K562 (cell line): ENCODE measurements at regions not wholly inside any gene's neighbourhood (a gene's known extent, or its start where the extent isn't known, plus 50 kb on each side); places are given as distances from the start of the nearest gene placed in this dataset.

Experiments used
- ATAC-seq: fragments of 200-7000 bp; cut with Tn5 transposase; 3 replicates; pipeline ENCODE4 v1.9.1; 2020; ENCODE audit warnings: moderate library complexity
- BruUV-seq: library from RNA; stranded (reverse); fragments of 400-500 nt; replicated peaks from 2 replicates; lab custom pipeline; 2021; lab: Mats Ljungman, UMichigan
- CTCF ChIA-PET: fragments of 300-600 bp; formaldehyde crosslinking; extraction: SDS; loops from one replicate; lab custom pipeline; 2021; ENCODE audit warnings: low intra/inter-chr PET ratio; lab: Yijun Ruan, JAX
- POLR2A ChIA-PET: fragments of 300-600, 350-650 bp; sonication (Branson Sonifier 250); formaldehyde crosslinking; extraction: SDS; loops from one replicate; lab custom pipeline; 2021; ENCODE audit warnings: antibody characterized with exemption, inconsistent platforms; lab: Yijun Ruan, JAX
- DNase-seq, 4 experiments: peaks; one replicate each; pipeline versions ENCODE4 v3.0.0 to v3.0.0-alpha.2; 2011 to 2018; ENCODE audit warnings: low spot score in 3 of 4, mixed read lengths in 3 of 4; ENCODE audit errors: extremely low read depth in 1 of 4
- FAIRE-seq: peaks from 2 replicates; lab custom pipeline; 2011; peaks lifted over from hg19 to GRCh38; lab: Jason Lieb, UNC
- H2AFZ ChIP-seq: 2 replicates; pipeline ENCODE4 v1.6.0; 2011; ENCODE audit warnings: low read depth, low read length, control low read depth, inconsistent platforms
- H3K27ac ChIP-seq: fragments of 200-600 bp; 3 replicates; pipeline ENCODE4 v1.8.0; 2011; ENCODE audit warnings: low read depth, mild to moderate bottlenecking, control low read depth, inconsistent platforms, low read length, moderate library complexity, mixed read lengths; ENCODE audit errors: extremely low read depth
- H3K27me3 ChIP-seq, 2 experiments: fragments of 300-600 bp in 1 of 2; 2 replicates in 1 of 2; 3 replicates in 1 of 2; pipeline versions ENCODE4 v1.6.0 to v1.8.0; 2011; ENCODE audit warnings: inconsistent platforms in 2 of 2, low read length in 2 of 2, mild to moderate bottlenecking in 1 of 2, mixed read lengths in 1 of 2, moderate library complexity in 1 of 2; ENCODE audit not compliant: control insufficient read depth in 2 of 2, insufficient read depth in 2 of 2
- H3K36me3 ChIP-seq: fragments of 300-600 bp; 3 replicates; pipeline ENCODE4 v1.8.0; 2011; ENCODE audit warnings: mild to moderate bottlenecking, low read length, inconsistent platforms; ENCODE audit not compliant: control insufficient read depth, insufficient read depth
- H3K4me1 ChIP-seq, 2 experiments: fragments of 200-600 bp in 1 of 2; replicated peaks in 1 of 2; 2 replicates in 1 of 2; 3 replicates in 1 of 2; pipeline versions ENCODE4 v1.5.1 to v1.8.0; 2011; ENCODE audit warnings: inconsistent platforms in 2 of 2, low read length in 2 of 2, mild to moderate bottlenecking in 1 of 2, mixed read lengths in 1 of 2, moderate library complexity in 1 of 2; ENCODE audit not compliant: control insufficient read depth in 2 of 2, insufficient read depth in 2 of 2
- H3K4me2 ChIP-seq: 2 replicates; pipeline ENCODE4 v1.6.1; 2011; ENCODE audit warnings: low read length, control low read depth, inconsistent platforms, mixed read lengths; ENCODE audit not compliant: insufficient read depth
- H3K4me3 ChIP-seq: fragments of 200-600 bp; sonication (generic), shearing (Covaris generic); 2 replicates; pipeline ENCODE4 v1.5.1; 2016; ENCODE audit warnings: control low read depth, inconsistent platforms
- H3K79me2 ChIP-seq: fragments of 200-600 bp; 3 replicates; pipeline ENCODE4 v1.8.0; 2011; ENCODE audit warnings: low read length, inconsistent platforms; ENCODE audit not compliant: control insufficient read depth, insufficient read depth
- H3K9ac ChIP-seq, 2 experiments: 2 replicates each; pipeline versions ENCODE4 v1.6.0 to v1.6.1; 2011; ENCODE audit warnings: low read depth in 2 of 2, low read length in 2 of 2, control low read depth in 1 of 2, inconsistent platforms in 1 of 2, mild to moderate bottlenecking in 1 of 2, mixed read lengths in 1 of 2; ENCODE audit not compliant: insufficient read depth in 1 of 2
- H3K9me1 ChIP-seq: one replicate; pipeline ENCODE4 v1.6.0; 2011; ENCODE audit warnings: inconsistent platforms, mild to moderate bottlenecking, low read length, moderate library complexity; ENCODE audit not compliant: control insufficient read depth, insufficient read depth
- H3K9me3 ChIP-seq: replicated peaks from 2 replicates; pipeline ENCODE4 v1.5.1; 2011; ENCODE audit warnings: low read depth, low read length, inconsistent platforms; ENCODE audit not compliant: control insufficient read depth, insufficient read depth
- H4K20me1 ChIP-seq: replicated peaks from 2 replicates; pipeline ENCODE4 v1.6.1; 2011; ENCODE audit warnings: low read length, inconsistent platforms, mixed read lengths; ENCODE audit not compliant: control insufficient read depth, insufficient read depth
- CBFB ChIP-seq: sonication (generic); formaldehyde crosslinking; IDR thresholded peaks from 2 replicates; pipeline ENCODE4 v1.4.0; 2020; ENCODE audit warnings: mild to moderate bottlenecking, missing genetic modification reagents
- CC2D1A ChIP-seq: fragments of 450-650 bp; IDR thresholded peaks from 2 replicates; pipeline ENCODE4 v1.6.1; 2017; ENCODE audit warnings: mild to moderate bottlenecking
- NONO ChIP-seq, 2 experiments: fragments of 200-400 bp in 1 of 2; fragments of 450-650 bp in 1 of 2; formaldehyde crosslinking in 1 of 2; IDR thresholded peaks; 2 replicates each; pipeline ENCODE4 v1.6.1; 2017; ENCODE audit warnings: low read depth in 2 of 2, mild to moderate bottlenecking in 2 of 2, moderate library complexity in 2 of 2, low read length in 1 of 2
- PTBP1 ChIP-seq: fragments of 200-400 bp; formaldehyde crosslinking; IDR thresholded peaks from 2 replicates; pipeline ENCODE4 v1.6.1; 2017; ENCODE audit warnings: low read depth, low read length
- RERE ChIP-seq: sonication (generic); formaldehyde crosslinking; IDR thresholded peaks from 2 replicates; pipeline ENCODE4 v1.8.0; 2023; ENCODE audit warnings: missing genetic modification reagents, mild to moderate bottlenecking, borderline replicate concordance
- SIRT6 ChIP-seq: IDR thresholded peaks from one replicate; pipeline ENCODE4 v1.6.1; 2012; ENCODE audit warnings: low read depth, mild to moderate bottlenecking, control low read depth, inconsistent platforms, low read length, moderate library complexity
- TRIM24 ChIP-seq, 2 experiments: fragments of 450-650 bp; IDR thresholded peaks; 2 replicates each; pipeline ENCODE4 v1.6.1; 2016
- ZNF354B ChIP-seq: fragments of 250-450 bp; sonication (Bioruptor Pico); IDR thresholded peaks from 2 replicates; pipeline ENCODE4 v1.4.0; 2020
- WGBS: fragments of 100-300 bp; shearing (Covaris generic); methylation state at CpG from one replicate; pipeline ENCODE4 v1.1.6; 2016; ENCODE audit warnings: low coverage, mixed read lengths; ENCODE audit not compliant: insufficient coverage; ENCODE audit errors: missing lambda C conversion rate; 5-methylcytosine and 5-hydroxymethylcytosine counted together
- in situ Hi-C: fragments of 300-500 bp; cut with MboI; formaldehyde crosslinking; loops from 4 replicates; pipeline ENCODE4 v1.15.0; 2018; ENCODE audit warnings: inconsistent platforms, mixed read lengths
- intact Hi-C: fragments of 100-400 bp; cut with micrococcal nuclease; formaldehyde crosslinking; loops from 2 replicates; pipeline ENCODE4 v1.14.2; 2022

- DNase-seq: no peak
- Histone ChIP-seq H3K4me1 (no peaks in the 10 kb centered on the region), H2AFZ (no peak overlapping the region), H3K9me3 (no peaks in the 10 kb centered on the region), H3K9me1 (no peaks in the 10 kb centered on the region), H3K4me3 (no peak overlapping the region), H3K27ac (no peak overlapping the region), H4K20me1 (no peaks in the 10 kb centered on the region), H3K9ac (no peak overlapping the region), H3K27me3 (no peaks in the 10 kb centered on the region), H3K79me2 (no peaks in the 10 kb centered on the region), H3K4me2 (no peak overlapping the region), H3K36me3 (no peaks in the 10 kb centered on the region)
- FAIRE-seq: no peak
- CTCF ChIA-PET: no interaction called here
- no TSS peak for BruUV-seq
- intact Hi-C loops (no loop called here), in situ Hi-C loops (no loop called here)
- POLR2A ChIA-PET: no interaction called here
- no peak for ATAC-seq
- TF ChIP-seq CBFB (CRISPR knock-in tag): no peak
- TF ChIP-seq PTBP1: no peak
- TF ChIP-seq RERE (CRISPR knock-in tag): no peak
- no peak for TF ChIP-seq SIRT6
- no peak for TF ChIP-seq NONO (IDR thresholded peaks at IDR 0.05; ENCODE audit: low read depth in 2 of 2, low read length in 1 of 2)
- no peak for TF ChIP-seq ZNF354B (CRISPR knock-in tag)
- TF ChIP-seq TRIM24 (IDR thresholded peaks at IDR 0.05): no peak
- no peak for TF ChIP-seq CC2D1A
- WGBS: 9% methylated on average over 2 of the region's 2 CpGs
Measured at GRCh38 chr21:24294171-24294570, 1313.1 kb downstream of the MRPL39 start.
